ENCODE measurements at regions not wholly inside any gene's neighbourhood (a gene's known extent, or its start where the extent isn't known, plus 50 kb on each side); places are given as distances from the start of the nearest gene placed in this dataset.

DNA sequence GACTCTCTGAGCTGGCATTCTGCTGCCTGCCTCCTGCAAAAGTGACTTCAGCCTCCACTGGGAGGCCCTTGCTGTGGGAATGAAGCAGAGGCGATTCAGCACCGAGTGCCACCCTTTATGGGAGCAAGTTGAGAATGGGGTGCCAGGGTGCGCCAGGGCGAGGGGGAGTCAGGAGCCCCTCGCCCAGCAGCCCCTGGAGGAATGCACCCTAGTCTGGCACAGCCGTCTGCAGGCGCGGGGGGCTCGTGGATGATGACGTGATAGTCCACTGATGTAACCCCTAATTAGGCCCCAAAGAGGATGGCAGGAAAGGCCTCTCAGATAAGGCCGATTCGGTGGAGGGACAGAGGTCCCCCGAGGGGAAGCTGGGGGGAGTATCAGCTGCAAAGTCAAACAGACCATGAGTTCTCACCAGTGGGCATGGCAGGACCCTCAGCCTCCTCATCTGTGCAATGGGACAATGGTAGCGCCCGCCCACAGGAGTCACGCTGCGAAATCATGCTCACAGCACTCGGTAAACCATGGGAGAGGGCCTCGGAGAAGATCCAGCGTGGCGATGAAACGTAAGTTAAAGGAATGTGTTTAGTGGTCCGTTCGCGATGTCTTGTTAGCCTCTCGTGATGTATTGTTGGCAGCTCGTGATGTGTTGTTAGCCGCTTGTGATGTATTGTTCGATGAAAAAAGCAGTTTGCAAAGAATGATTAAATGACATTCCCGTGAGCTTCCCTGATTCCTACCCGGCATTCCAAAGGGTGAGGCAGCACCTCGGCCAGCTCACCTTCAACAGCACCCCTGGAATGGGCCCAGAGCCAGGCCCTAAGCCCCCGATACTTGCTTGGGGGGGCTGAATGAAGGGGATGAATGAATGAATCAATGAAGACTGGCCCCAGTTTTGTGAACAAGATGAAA is 49.7 kb upstream of the NOTCH1 start:
- no peaks in the 10 kb centered on the region for H3K27me3 ChIP-seq

More for the DNA sequence above, 49.7 kb upstream of the NOTCH1 start:
- WGBS, 4 donors, result 69 to 79% (median 73%) methylated on average over 26 to 33 of the region's 33 CpGs
- peaks cover 0 to 6% of the 10 kb centered on the region in 2 donors for H3K4me1 ChIP-seq (replicated peaks in 1 of 2)
- H3K27ac ChIP-seq, result no peak overlapping the region
- no peaks in the 10 kb centered on the region for H3K36me3 ChIP-seq (replicated peaks in 1 of 2)
- no peak for TF ChIP-seq CTCF (IDR thresholded peaks at IDR 0.05)
- TF ChIP-seq POLR2A (IDR thresholded peaks at IDR 0.05), result no peak
- intact Hi-C loops (cut with DNase I), result no loop called here
- DNase-seq, result no peak
- H3K4me3 ChIP-seq, result no peak overlapping the region
- no peaks in the 10 kb centered on the region for H3K9me3 ChIP-seq (replicated peaks in 1 of 3)

All from adrenal gland (tissue), 9 donors.